K562 (cell line): ENCODE measurements at regions not wholly inside any gene's neighbourhood (a gene's known extent, or its start where the extent isn't known, plus 50 kb on each side); places are given as distances from the start of the nearest gene placed in this dataset.

Source experiments
- ATAC-seq: fragments of 200-7000 bp; cut with Tn5 transposase; 3 replicates; pipeline ENCODE4 v1.9.1; 2020; ENCODE audit warnings: moderate library complexity
- BruUV-seq: library from RNA; stranded (reverse); fragments of 400-500 nt; replicated peaks from 2 replicates; lab custom pipeline; 2021; lab: Mats Ljungman, UMichigan
- CTCF ChIA-PET: fragments of 300-600 bp; formaldehyde crosslinking; extraction: SDS; loops from one replicate; lab custom pipeline; 2021; ENCODE audit warnings: low intra/inter-chr PET ratio; lab: Yijun Ruan, JAX
- POLR2A ChIA-PET: fragments of 300-600, 350-650 bp; sonication (Branson Sonifier 250); formaldehyde crosslinking; extraction: SDS; loops from one replicate; lab custom pipeline; 2021; ENCODE audit warnings: antibody characterized with exemption, inconsistent platforms; lab: Yijun Ruan, JAX
- DNase-seq, 4 experiments: peaks; one replicate each; pipeline versions ENCODE4 v3.0.0 to v3.0.0-alpha.2; 2011 to 2018; ENCODE audit warnings: low spot score in 3 of 4, mixed read lengths in 3 of 4; ENCODE audit errors: extremely low read depth in 1 of 4
- FAIRE-seq: peaks from 2 replicates; lab custom pipeline; 2011; peaks lifted over from hg19 to GRCh38; lab: Jason Lieb, UNC
- H2AFZ ChIP-seq: 2 replicates; pipeline ENCODE4 v1.6.0; 2011; ENCODE audit warnings: low read depth, low read length, control low read depth, inconsistent platforms
- H3K27ac ChIP-seq: fragments of 200-600 bp; 3 replicates; pipeline ENCODE4 v1.8.0; 2011; ENCODE audit warnings: low read depth, mild to moderate bottlenecking, control low read depth, inconsistent platforms, low read length, moderate library complexity, mixed read lengths; ENCODE audit errors: extremely low read depth
- H3K27me3 ChIP-seq, 2 experiments: fragments of 300-600 bp in 1 of 2; 2 replicates in 1 of 2; 3 replicates in 1 of 2; pipeline versions ENCODE4 v1.6.0 to v1.8.0; 2011; ENCODE audit warnings: inconsistent platforms in 2 of 2, low read length in 2 of 2, mild to moderate bottlenecking in 1 of 2, mixed read lengths in 1 of 2, moderate library complexity in 1 of 2; ENCODE audit not compliant: control insufficient read depth in 2 of 2, insufficient read depth in 2 of 2
- H3K36me3 ChIP-seq: fragments of 300-600 bp; 3 replicates; pipeline ENCODE4 v1.8.0; 2011; ENCODE audit warnings: mild to moderate bottlenecking, low read length, inconsistent platforms; ENCODE audit not compliant: control insufficient read depth, insufficient read depth
- H3K4me1 ChIP-seq, 2 experiments: fragments of 200-600 bp in 1 of 2; replicated peaks in 1 of 2; 2 replicates in 1 of 2; 3 replicates in 1 of 2; pipeline versions ENCODE4 v1.5.1 to v1.8.0; 2011; ENCODE audit warnings: inconsistent platforms in 2 of 2, low read length in 2 of 2, mild to moderate bottlenecking in 1 of 2, mixed read lengths in 1 of 2, moderate library complexity in 1 of 2; ENCODE audit not compliant: control insufficient read depth in 2 of 2, insufficient read depth in 2 of 2
- H3K4me2 ChIP-seq: 2 replicates; pipeline ENCODE4 v1.6.1; 2011; ENCODE audit warnings: low read length, control low read depth, inconsistent platforms, mixed read lengths; ENCODE audit not compliant: insufficient read depth
- H3K4me3 ChIP-seq: fragments of 200-600 bp; sonication (generic), shearing (Covaris generic); 2 replicates; pipeline ENCODE4 v1.5.1; 2016; ENCODE audit warnings: control low read depth, inconsistent platforms
- H3K79me2 ChIP-seq: fragments of 200-600 bp; 3 replicates; pipeline ENCODE4 v1.8.0; 2011; ENCODE audit warnings: low read length, inconsistent platforms; ENCODE audit not compliant: control insufficient read depth, insufficient read depth
- H3K9ac ChIP-seq, 2 experiments: 2 replicates each; pipeline versions ENCODE4 v1.6.0 to v1.6.1; 2011; ENCODE audit warnings: low read depth in 2 of 2, low read length in 2 of 2, control low read depth in 1 of 2, inconsistent platforms in 1 of 2, mild to moderate bottlenecking in 1 of 2, mixed read lengths in 1 of 2; ENCODE audit not compliant: insufficient read depth in 1 of 2
- H3K9me1 ChIP-seq: one replicate; pipeline ENCODE4 v1.6.0; 2011; ENCODE audit warnings: inconsistent platforms, mild to moderate bottlenecking, low read length, moderate library complexity; ENCODE audit not compliant: control insufficient read depth, insufficient read depth
- H3K9me3 ChIP-seq: replicated peaks from 2 replicates; pipeline ENCODE4 v1.5.1; 2011; ENCODE audit warnings: low read depth, low read length, inconsistent platforms; ENCODE audit not compliant: control insufficient read depth, insufficient read depth
- H4K20me1 ChIP-seq: replicated peaks from 2 replicates; pipeline ENCODE4 v1.6.1; 2011; ENCODE audit warnings: low read length, inconsistent platforms, mixed read lengths; ENCODE audit not compliant: control insufficient read depth, insufficient read depth
- ARID3A ChIP-seq: IDR thresholded peaks from 2 replicates; pipeline ENCODE4 v1.6.1; 2012; ENCODE audit warnings: low read depth, low read length, improper control_type of control experiment, borderline replicate concordance
- BCLAF1 ChIP-seq, 2 experiments: fragments of 450-650 bp in 1 of 2; IDR thresholded peaks; 2 replicates each; pipeline ENCODE4 v1.6.1; 2011 to 2017; ENCODE audit warnings: low read depth in 2 of 2, antibody characterized with exemption in 1 of 2, borderline replicate concordance in 1 of 2, low read length in 1 of 2, mild to moderate bottlenecking in 1 of 2, mixed read lengths in 1 of 2; ENCODE audit not compliant: control insufficient read depth in 1 of 2
- CGGBP1 ChIP-seq: fragments of 250-450 bp; sonication (Bioruptor Pico); IDR thresholded peaks from 2 replicates; pipeline ENCODE4 v1.9.0; 2021; ENCODE audit warnings: mild to moderate bottlenecking
- FOXM1 ChIP-seq, 2 experiments: fragments of 450-650 bp in 1 of 2; sonication (generic) in 1 of 2; formaldehyde crosslinking in 1 of 2; IDR thresholded peaks; 2 replicates each; pipeline versions ENCODE4 v1.6.1 to v1.9.0; 2017 to 2022; ENCODE audit warnings: low read depth in 2 of 2, mild to moderate bottlenecking in 2 of 2, missing genetic modification reagents in 1 of 2, moderate library complexity in 1 of 2
- GTF2A2 ChIP-seq: IDR thresholded peaks from 2 replicates; pipeline ENCODE4 v1.6.1; 2016; ENCODE audit warnings: mild to moderate bottlenecking, missing genetic modification characterization, missing compliant biosample characterization
- GTF2F1 ChIP-seq: IDR thresholded peaks from 2 replicates; pipeline ENCODE4 v1.6.1; 2011; ENCODE audit warnings: low read depth, low read length, improper control_type of control experiment
- HLTF ChIP-seq: fragments of 450-650 bp; IDR thresholded peaks from 2 replicates; pipeline ENCODE4 v1.6.1; 2016
- HSF4 ChIP-seq: fragments of 250-450 bp; sonication (Bioruptor Pico); IDR thresholded peaks from 2 replicates; pipeline ENCODE4 v2.1.2; 2022; ENCODE audit warnings: mild to moderate bottlenecking, moderate library complexity, borderline replicate concordance
- MCM2 ChIP-seq: fragments of 450-650 bp; IDR thresholded peaks from 2 replicates; pipeline ENCODE4 v1.6.1; 2017; ENCODE audit warnings: low read depth, mild to moderate bottlenecking
- NEUROD1 ChIP-seq: fragments of 150-350 bp; IDR thresholded peaks from 2 replicates; pipeline ENCODE4 v1.6.1; 2014; ENCODE audit warnings: borderline replicate concordance, low read length, low read depth; ENCODE audit not compliant: partially characterized antibody
- NR1H2 ChIP-seq: sonication (generic); formaldehyde crosslinking; IDR thresholded peaks from 2 replicates; pipeline ENCODE4 v1.4.0; 2020; ENCODE audit warnings: mild to moderate bottlenecking, missing genetic modification reagents
- NR2C2 ChIP-seq, 2 experiments: fragments of 200-800 bp in 1 of 2; sonication (Bioruptor generic) in 1 of 2; sonication (generic) in 1 of 2; formaldehyde crosslinking in 1 of 2; IDR thresholded peaks; 2 replicates each; pipeline versions ENCODE4 v1.6.1 to v1.8.0; 2016 to 2022; ENCODE audit warnings: mild to moderate bottlenecking in 1 of 2, missing compliant biosample characterization in 1 of 2, missing genetic modification characterization in 1 of 2, missing genetic modification reagents in 1 of 2
- SAFB2 ChIP-seq: fragments of 200-400 bp; formaldehyde crosslinking; IDR thresholded peaks from 2 replicates; pipeline ENCODE4 v1.6.1; 2018; ENCODE audit warnings: borderline replicate concordance, low read length, low read depth, moderate library complexity; ENCODE audit not compliant: severe bottlenecking
- SPI1 ChIP-seq: IDR thresholded peaks from 2 replicates; pipeline ENCODE4 v1.6.1; 2011; ENCODE audit warnings: low read depth, low read length, control low read depth, borderline replicate concordance
- ZNF146 ChIP-seq: IDR thresholded peaks from one replicate; pipeline ENCODE4 v1.6.1; 2018; ENCODE audit warnings: missing compliant biosample characterization; ENCODE audit not compliant: unreplicated experiment
- ZNF384 ChIP-seq: IDR thresholded peaks from 2 replicates; pipeline ENCODE4 v1.6.1; 2012; ENCODE audit warnings: low read depth, low read length, improper control_type of control experiment
- ZNF586 ChIP-seq: fragments of 450-650 bp; formaldehyde crosslinking; conservative IDR thresholded peaks from 2 replicates; pipeline ENCODE4 v1.4.0; 2020; ENCODE audit warnings: mild to moderate bottlenecking, moderate library complexity
- WGBS: fragments of 100-300 bp; shearing (Covaris generic); methylation state at CpG from one replicate; pipeline ENCODE4 v1.1.6; 2016; ENCODE audit warnings: low coverage, mixed read lengths; ENCODE audit not compliant: insufficient coverage; ENCODE audit errors: missing lambda C conversion rate; 5-methylcytosine and 5-hydroxymethylcytosine counted together
- in situ Hi-C: fragments of 300-500 bp; cut with MboI; formaldehyde crosslinking; loops from 4 replicates; pipeline ENCODE4 v1.15.0; 2018; ENCODE audit warnings: inconsistent platforms, mixed read lengths
- intact Hi-C: fragments of 100-400 bp; cut with micrococcal nuclease; formaldehyde crosslinking; loops from 2 replicates; pipeline ENCODE4 v1.14.2; 2022

GRCh38 chr6:126907312-126907711 lies 211.2 kb upstream of the RSPO3 start:
- no peaks in the 10 kb centered on the region for H3K79me2 ChIP-seq
- WGBS: 7% methylated on average over 1 of the region's 1 CpG
- POLR2A ChIA-PET: no interaction called here
- no peaks in the 10 kb centered on the region for H4K20me1 ChIP-seq
- no peak overlapping the region for H3K27ac ChIP-seq
- TF ChIP-seq HLTF (no peak), GTF2F1 (no peak), NEUROD1 (no peak), SAFB2 (no peak), HSF4 (CRISPR knock-in tag) (no peak), NR1H2 (CRISPR knock-in tag) (no peak), BCLAF1 (IDR thresholded peaks at IDR 0.05; ENCODE audit: borderline replicate concordance in 1 of 2, control insufficient read depth in 1 of 2, low read depth in 2 of 2, low read length in 1 of 2) (no peak), GTF2A2 (tag) (no peak), MCM2 (no peak), SPI1 (no peak), ARID3A (no peak), FOXM1 (IDR thresholded peaks at IDR 0.05; ENCODE audit: low read depth) (no peak), FOXM1 (CRISPR knock-in tag; IDR thresholded peaks at IDR 0.05; ENCODE audit: low read depth) (no peak), NR2C2 (CRISPR knock-in tag; IDR thresholded peaks at IDR 0.05) (no peak), NR2C2 (tag; IDR thresholded peaks at IDR 0.05) (no peak), ZNF146 (CRISPR knock-in tag) (no peak), CGGBP1 (CRISPR knock-in tag) (no peak), ZNF384 (no peak), ZNF586 (CRISPR knock-in tag) (no peak)
- DNase-seq (no peak), ATAC-seq (no peak), FAIRE-seq (no peak)
- BruUV-seq: no TSS peak
- H3K9me1 ChIP-seq: no peaks in the 10 kb centered on the region
- no peaks in the 10 kb centered on the region for H3K9me3 ChIP-seq
- H3K4me2 ChIP-seq: no peak overlapping the region
- in situ Hi-C loops (no loop called here), intact Hi-C loops (no loop called here)
- no peaks in the 10 kb centered on the region for H3K4me1 ChIP-seq
- no peak overlapping the region for H2AFZ ChIP-seq
- H3K27me3 ChIP-seq: no peaks in the 10 kb centered on the region
- no peak overlapping the region for H3K9ac ChIP-seq
- H3K4me3 ChIP-seq: no peak overlapping the region
- H3K36me3 ChIP-seq: no peaks in the 10 kb centered on the region
- CTCF ChIA-PET: no interaction called here
